H9 (cell line): ENCODE measurements at regions not wholly inside any gene's neighbourhood (a gene's known extent, or its start where the extent isn't known, plus 50 kb on each side); places are given as distances from the start of the nearest gene placed in this dataset.

Source experiments
- DNase-seq: peaks from one replicate; pipeline ENCODE4 v3.0.0-alpha.2; 2017
- H2AFZ ChIP-seq: one replicate; pipeline ENCODE4 v1.6.1; 2013; ENCODE audit warnings: mild to moderate bottlenecking, low read length, control low read depth, moderate library complexity
- H2AK5ac ChIP-seq: 2 replicates; pipeline ENCODE4 v1.6.1; 2013; ENCODE audit warnings: low read length, control low read depth, mixed read lengths; ENCODE audit not compliant: insufficient read length
- H2BK120ac ChIP-seq: one replicate; pipeline ENCODE4 v1.6.1; 2013; ENCODE audit warnings: low read depth, mild to moderate bottlenecking, low read length, control low read depth, inconsistent platforms; ENCODE audit not compliant: poor library complexity, severe bottlenecking
- H2BK12ac ChIP-seq: 2 replicates; pipeline ENCODE4 v1.6.1; 2013; ENCODE audit warnings: low read length, control low read depth, mixed read lengths, low read depth; ENCODE audit not compliant: insufficient read length
- H2BK15ac ChIP-seq: 2 replicates; pipeline ENCODE4 v1.6.1; 2013; ENCODE audit warnings: low read depth, low read length, control low read depth
- H2BK20ac ChIP-seq: one replicate; pipeline ENCODE4 v1.6.1; 2013; ENCODE audit warnings: low read depth, mild to moderate bottlenecking, low read length, control low read depth, inconsistent platforms; ENCODE audit not compliant: poor library complexity, severe bottlenecking
- H2BK5ac ChIP-seq: 2 replicates; pipeline ENCODE4 v1.6.1; 2013; ENCODE audit warnings: low read length, control low read depth, mixed read lengths; ENCODE audit not compliant: insufficient read length
- H3K14ac ChIP-seq: 2 replicates; pipeline ENCODE4 v1.6.1; 2013; ENCODE audit warnings: low read length, control low read depth; ENCODE audit not compliant: insufficient read depth
- H3K18ac ChIP-seq: 2 replicates; pipeline ENCODE4 v1.6.1; 2013; ENCODE audit warnings: low read depth, mild to moderate bottlenecking, mixed read lengths, low read length, control low read depth; ENCODE audit not compliant: insufficient read length
- H3K23ac ChIP-seq: 2 replicates; pipeline ENCODE4 v1.6.1; 2013; ENCODE audit warnings: low read length, control low read depth, mixed read lengths, low read depth; ENCODE audit not compliant: insufficient read length
- H3K23me2 ChIP-seq: 2 replicates; pipeline ENCODE4 v1.6.1; 2013; ENCODE audit warnings: low read depth, mild to moderate bottlenecking, mixed read lengths, low read length, control low read depth; ENCODE audit not compliant: insufficient read length, poor library complexity, severe bottlenecking
- H3K27ac ChIP-seq: 2 replicates; pipeline ENCODE4 v1.5.1; 2013; ENCODE audit warnings: low read length, control low read depth, mixed read lengths, low read depth; ENCODE audit not compliant: insufficient read length
- H3K27me3 ChIP-seq: 2 replicates; pipeline ENCODE4 v1.6.1; 2013; ENCODE audit warnings: low read length, control low read depth, inconsistent platforms; ENCODE audit not compliant: insufficient read depth
- H3K4ac ChIP-seq: 2 replicates; pipeline ENCODE4 v1.6.1; 2013; ENCODE audit warnings: low read depth, mild to moderate bottlenecking, control low read depth, inconsistent platforms, low read length, moderate library complexity
- H3K4me1 ChIP-seq: 2 replicates; pipeline ENCODE4 v1.6.1; 2013; ENCODE audit warnings: low read length, control low read depth, inconsistent platforms; ENCODE audit not compliant: insufficient read depth
- H3K4me2 ChIP-seq: 2 replicates; pipeline ENCODE4 v1.6.1; 2013; ENCODE audit warnings: low read length, control low read depth, mixed read lengths; ENCODE audit not compliant: insufficient read length, insufficient read depth
- H3K56ac ChIP-seq: 2 replicates; pipeline ENCODE4 v1.6.1; 2013; ENCODE audit warnings: low read depth, mild to moderate bottlenecking, mixed read lengths, low read length, control low read depth; ENCODE audit not compliant: insufficient read length
- H3K79me1 ChIP-seq: 2 replicates; pipeline ENCODE4 v1.6.1; 2013; ENCODE audit warnings: low read depth, mild to moderate bottlenecking, moderate library complexity, low read length, control low read depth, inconsistent platforms; ENCODE audit not compliant: insufficient read depth, poor library complexity, severe bottlenecking
- H3K79me2 ChIP-seq: 2 replicates; pipeline ENCODE4 v1.6.1; 2013; ENCODE audit warnings: low read length, control low read depth, inconsistent platforms; ENCODE audit not compliant: insufficient read depth
- H3K9ac ChIP-seq: 2 replicates; pipeline ENCODE4 v1.6.1; 2013; ENCODE audit warnings: low read length, control low read depth, mixed read lengths; ENCODE audit not compliant: insufficient read length; ENCODE audit errors: extremely low read depth
- H3K9me3 ChIP-seq: one replicate; pipeline ENCODE4 v1.6.1; 2013; ENCODE audit warnings: low read depth, low read length, inconsistent platforms; ENCODE audit not compliant: control insufficient read depth
- H3T11ph ChIP-seq: one replicate; pipeline ENCODE4 v1.6.1; 2013; ENCODE audit warnings: mild to moderate bottlenecking, low read length, control low read depth, inconsistent platforms
- H4K20me1 ChIP-seq: one replicate; pipeline ENCODE4 v1.6.1; 2013; ENCODE audit not compliant: control insufficient read depth, insufficient read length, insufficient read depth
- H4K5ac ChIP-seq: 2 replicates; pipeline ENCODE4 v1.6.1; 2013; ENCODE audit warnings: low read depth, mild to moderate bottlenecking, mixed read lengths, low read length, control low read depth; ENCODE audit not compliant: insufficient read length
- H4K8ac ChIP-seq: replicated peaks from 2 replicates; pipeline ENCODE4 v1.6.1; 2013; ENCODE audit warnings: low read length, control low read depth, mixed read lengths, low read depth; ENCODE audit not compliant: insufficient read length
- H4K91ac ChIP-seq: 2 replicates; pipeline ENCODE4 v1.6.1; 2013; ENCODE audit warnings: low read depth, mild to moderate bottlenecking, moderate library complexity, mixed read lengths, low read length, control low read depth; ENCODE audit not compliant: insufficient read length
- H3K27ac Mint-ChIP-seq, 3 experiments: 2 replicates in 2 of 3; 3 replicates in 1 of 3; pipeline ENCODE4 v1.8.0; 2020 to 2021; ENCODE audit warnings: mixed read lengths in 3 of 3, mild to moderate bottlenecking in 1 of 3, moderate library complexity in 1 of 3
- H3K27me3 Mint-ChIP-seq: 2 replicates; pipeline ENCODE4 v1.8.0; 2021; ENCODE audit warnings: low read depth, mild to moderate bottlenecking, moderate library complexity, mixed read lengths
- H3K36me3 Mint-ChIP-seq, 3 experiments: 2 replicates in 2 of 3; 3 replicates in 1 of 3; pipeline ENCODE4 v1.8.0; 2020 to 2021; ENCODE audit warnings: low read depth in 3 of 3, mixed read lengths in 3 of 3; ENCODE audit not compliant: insufficient read depth in 1 of 3
- H3K4me1 Mint-ChIP-seq, 2 experiments: 2 replicates each; pipeline ENCODE4 v1.8.0; 2020; ENCODE audit warnings: mixed read lengths in 2 of 2
- H3K4me3 Mint-ChIP-seq, 2 experiments: 2 replicates in 1 of 2; 3 replicates in 1 of 2; pipeline ENCODE4 v1.8.0; 2020 to 2021; ENCODE audit warnings: mild to moderate bottlenecking in 2 of 2, mixed read lengths in 2 of 2, moderate library complexity in 1 of 2
- H3K9me3 Mint-ChIP-seq, 2 experiments: 2 replicates in 1 of 2; 3 replicates in 1 of 2; pipeline ENCODE4 v1.8.0; 2020; ENCODE audit warnings: mild to moderate bottlenecking in 2 of 2, mixed read lengths in 2 of 2, moderate library complexity in 1 of 2
- WGBS: extraction: QIAGEN DNeasy Blood & Tissue Kit; methylation state at CpG from one replicate; pipeline ENCODE4 v1.1.7; 2013; ENCODE audit warnings: missing lambda C conversion rate, low lambda C conversion rate, mixed read lengths; ENCODE audit not compliant: insufficient read length; ENCODE audit errors: extremely low coverage; 5-methylcytosine and 5-hydroxymethylcytosine counted together
- TF ChIP-seq, protein P1 (sequence below): fragments of 200-600 bp; sonication (generic); conservative IDR thresholded peaks from 3 replicates; pipeline ENCODE4 v1.8.0; 2021; ENCODE audit warnings: antibody characterized with exemption, mild to moderate bottlenecking

DNA sequence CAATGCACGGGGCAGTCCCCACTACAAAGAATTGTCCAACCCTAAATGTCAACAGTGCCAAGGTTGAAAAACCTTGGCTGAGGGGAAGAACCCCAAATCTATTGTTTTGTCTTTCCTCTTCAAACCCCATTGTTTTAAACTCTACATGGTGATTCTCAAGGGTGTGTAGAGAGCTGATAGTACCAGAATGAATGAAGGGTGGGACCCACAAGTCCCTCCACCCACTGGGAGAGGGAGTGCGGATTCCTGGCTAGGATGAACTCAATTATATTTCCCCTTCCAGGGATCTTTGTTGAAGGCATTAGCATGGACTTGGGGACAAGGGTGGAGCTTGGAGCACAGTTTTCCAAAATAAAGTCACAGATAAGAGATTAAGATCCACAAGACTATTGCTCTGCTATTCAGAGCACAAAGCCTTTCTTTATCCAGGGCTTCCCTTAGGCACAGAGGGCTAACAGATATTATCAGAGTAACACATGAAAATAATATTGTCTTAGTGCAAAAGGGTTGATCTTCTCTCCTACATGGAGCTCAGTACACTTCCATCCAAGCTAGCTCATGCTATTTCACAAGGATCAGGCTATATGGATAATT, 755.1 kb upstream of the TBX3 start:
- no peak overlapping the region for H3T11ph ChIP-seq
- no peak overlapping the region for H3K27ac Mint-ChIP-seq
- H3K9me3 Mint-ChIP-seq: no peaks in the 10 kb centered on the region
- H3K56ac ChIP-seq: no peak overlapping the region
- H3K9ac ChIP-seq: no peak overlapping the region
- no peak overlapping the region for H4K91ac ChIP-seq
- no peak overlapping the region for H3K4ac ChIP-seq
- no peak overlapping the region for H4K5ac ChIP-seq
- H3K4me1 Mint-ChIP-seq: peaks cover 11% of the 10 kb centered on the region in 2 experiments
- no peak overlapping the region for H2BK15ac ChIP-seq
- no peak overlapping the region for H2BK5ac ChIP-seq
- no peak overlapping the region for H3K23ac ChIP-seq
- no CpG with 5 or more reads among the region's 2 CpGs for WGBS
- no peak overlapping the region for H2AFZ ChIP-seq
- no peak overlapping the region for H2BK20ac ChIP-seq
- H3K23me2 ChIP-seq: no peaks in the 10 kb centered on the region
- H3K36me3 Mint-ChIP-seq: no peaks in the 10 kb centered on the region
- no peak overlapping the region for H3K18ac ChIP-seq
- H3K27me3 ChIP-seq: no peaks in the 10 kb centered on the region
- H3K27me3 Mint-ChIP-seq: peaks cover 16% of the 10 kb centered on the region
- H2BK12ac ChIP-seq: no peak overlapping the region
- no peaks in the 10 kb centered on the region for H4K20me1 ChIP-seq
- H3K79me1 ChIP-seq: no peaks in the 10 kb centered on the region
- H3K27ac ChIP-seq: no peak overlapping the region
- H3K14ac ChIP-seq: no peak overlapping the region
- DNase-seq: no peak
- no peak overlapping the region for H3K4me2 ChIP-seq
- peaks cover 4% of the 10 kb centered on the region; the same call in 1 of the 2 replicates for H3K4me1 ChIP-seq
- H4K8ac ChIP-seq: no peak overlapping the region
- H3K9me3 ChIP-seq: no peaks in the 10 kb centered on the region
- no peak overlapping the region for H2BK120ac ChIP-seq
- no peak overlapping the region for H3K4me3 Mint-ChIP-seq
- H2AK5ac ChIP-seq: no peak overlapping the region
- TF ChIP-seq, protein P1, sequence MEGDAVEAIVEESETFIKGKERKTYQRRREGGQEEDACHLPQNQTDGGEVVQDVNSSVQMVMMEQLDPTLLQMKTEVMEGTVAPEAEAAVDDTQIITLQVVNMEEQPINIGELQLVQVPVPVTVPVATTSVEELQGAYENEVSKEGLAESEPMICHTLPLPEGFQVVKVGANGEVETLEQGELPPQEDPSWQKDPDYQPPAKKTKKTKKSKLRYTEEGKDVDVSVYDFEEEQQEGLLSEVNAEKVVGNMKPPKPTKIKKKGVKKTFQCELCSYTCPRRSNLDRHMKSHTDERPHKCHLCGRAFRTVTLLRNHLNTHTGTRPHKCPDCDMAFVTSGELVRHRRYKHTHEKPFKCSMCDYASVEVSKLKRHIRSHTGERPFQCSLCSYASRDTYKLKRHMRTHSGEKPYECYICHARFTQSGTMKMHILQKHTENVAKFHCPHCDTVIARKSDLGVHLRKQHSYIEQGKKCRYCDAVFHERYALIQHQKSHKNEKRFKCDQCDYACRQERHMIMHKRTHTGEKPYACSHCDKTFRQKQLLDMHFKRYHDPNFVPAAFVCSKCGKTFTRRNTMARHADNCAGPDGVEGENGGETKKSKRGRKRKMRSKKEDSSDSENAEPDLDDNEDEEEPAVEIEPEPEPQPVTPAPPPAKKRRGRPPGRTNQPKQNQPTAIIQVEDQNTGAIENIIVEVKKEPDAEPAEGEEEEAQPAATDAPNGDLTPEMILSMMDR: no peak
- H3K79me2 ChIP-seq: no peaks in the 10 kb centered on the region
